ENCODE measurements at regions not wholly inside any gene's neighbourhood (a gene's known extent, or its start where the extent isn't known, plus 50 kb on each side); places are given as distances from the start of the nearest gene placed in this dataset. TPM values are rescaled to one million over a fixed set of nuclear protein-coding genes. Genes with fewer than 3 reads are reported as not detected.

- no peak overlapping the region for H3K4me3 ChIP-seq (ENCODE audit: low read length in 2 of 2)
- no peak overlapping the region for H3K23ac ChIP-seq (ENCODE audit: low read depth, low read length, poor library complexity)
- H2AFZ ChIP-seq (ENCODE audit: low read length): no peak overlapping the region
- H4K8ac ChIP-seq (ENCODE audit: low read depth, low read length): no peak overlapping the region
- peaks cover 0 to 4% of the 10 kb centered on the region in 2 donors for H3K4me1 ChIP-seq (ENCODE audit: control insufficient read depth in 2 of 2, insufficient read depth in 1 of 2, low read depth in 1 of 2, low read length in 2 of 2)
- no peak overlapping the region for H3K14ac ChIP-seq (ENCODE audit: low read length)
- H4K91ac ChIP-seq (ENCODE audit: low read depth, low read length, poor library complexity): no peak overlapping the region
- H2BK15ac ChIP-seq (ENCODE audit: low read length): no peak overlapping the region
- H2BK5ac ChIP-seq (ENCODE audit: low read length): no peak overlapping the region
- DNase-seq (ENCODE audit: low spot score): no peak
- WGBS, 2 donors (ENCODE audit: extremely low coverage in 2 of 2, insufficient read length in 2 of 2, insufficient replicate concordance in 1 of 2): no CpG with 5 or more reads among the region's 4 CpGs
- no peak overlapping the region for H3K27ac ChIP-seq (replicated peaks; ENCODE audit: low read length)
- H3K36me3 ChIP-seq (replicated peaks in 1 of 2; ENCODE audit: control insufficient read depth in 2 of 2, insufficient read depth in 2 of 2, low read length in 2 of 2): no peaks in the 10 kb centered on the region
- H3K9ac ChIP-seq (ENCODE audit: low read depth, low read length, poor library complexity): no peak overlapping the region
- no peaks in the 10 kb centered on the region for H3K27me3 ChIP-seq (ENCODE audit: control insufficient read depth in 3 of 3, insufficient read depth in 3 of 3, low read depth in 1 of 3, low read length in 3 of 3)
- no peak overlapping the region for H3K18ac ChIP-seq (ENCODE audit: low read length)
- H3K4ac ChIP-seq (ENCODE audit: low read length): no peak overlapping the region
- no peak overlapping the region for H3K4me2 ChIP-seq (ENCODE audit: insufficient read depth, low read length, poor library complexity, severe bottlenecking)
- no peaks in the 10 kb centered on the region for H3K79me1 ChIP-seq (ENCODE audit: low read depth, low read length)
- no peaks in the 10 kb centered on the region for H3K9me3 ChIP-seq (replicated peaks in 1 of 2; ENCODE audit: control insufficient read depth in 2 of 2, insufficient read depth in 1 of 2, low read depth in 1 of 2, low read length in 2 of 2)
- no peak overlapping the region for H2BK120ac ChIP-seq (ENCODE audit: low read depth, low read length)
- H2AK5ac ChIP-seq (ENCODE audit: low read depth, low read length): no peak overlapping the region
- H2BK12ac ChIP-seq (ENCODE audit: low read length): no peak overlapping the region
Measured at GRCh38 chr21:17461582-17461981, 51.3 kb upstream of the CXADR start.

GRCh38 chr21:17462276-17462981 lies 50.4 kb upstream of the CXADR start:
- no peak overlapping the region for H3K4ac ChIP-seq (ENCODE audit: low read length)
- no peak overlapping the region for H3K27ac ChIP-seq (replicated peaks; ENCODE audit: low read length)
- no peaks in the 10 kb centered on the region for H3K79me1 ChIP-seq (ENCODE audit: low read depth, low read length)
- no peak for DNase-seq (ENCODE audit: low spot score)
- H3K4me3 ChIP-seq (ENCODE audit: low read length in 2 of 2): no peak overlapping the region
- H3K9ac ChIP-seq (ENCODE audit: low read depth, low read length, poor library complexity): no peak overlapping the region
- no peaks in the 10 kb centered on the region for H3K27me3 ChIP-seq (ENCODE audit: control insufficient read depth in 3 of 3, insufficient read depth in 3 of 3, low read depth in 1 of 3, low read length in 3 of 3)
- no peak overlapping the region for H3K14ac ChIP-seq (ENCODE audit: low read length)
- H3K4me2 ChIP-seq (ENCODE audit: insufficient read depth, low read length, poor library complexity, severe bottlenecking): no peak overlapping the region
- H2BK120ac ChIP-seq (ENCODE audit: low read depth, low read length): no peak overlapping the region
- no peak overlapping the region for H4K8ac ChIP-seq (ENCODE audit: low read depth, low read length)
- no peak overlapping the region for H3K18ac ChIP-seq (ENCODE audit: low read length)
- H2AK5ac ChIP-seq (ENCODE audit: low read depth, low read length): no peak overlapping the region
- no peak overlapping the region for H2BK5ac ChIP-seq (ENCODE audit: low read length)
- no CpG with 5 or more reads among the region's 16 CpGs for WGBS, 2 donors (ENCODE audit: extremely low coverage in 2 of 2, insufficient read length in 2 of 2, insufficient replicate concordance in 1 of 2)
- H3K23ac ChIP-seq (ENCODE audit: low read depth, low read length, poor library complexity): no peak overlapping the region
- no peaks in the 10 kb centered on the region for H3K9me3 ChIP-seq (replicated peaks in 1 of 2; ENCODE audit: control insufficient read depth in 2 of 2, insufficient read depth in 1 of 2, low read depth in 1 of 2, low read length in 2 of 2)
- H4K91ac ChIP-seq (ENCODE audit: low read depth, low read length, poor library complexity): no peak overlapping the region
- H2BK15ac ChIP-seq (ENCODE audit: low read length): peak overlapping the region; percentile 15
- H3K36me3 ChIP-seq (replicated peaks in 1 of 2; ENCODE audit: control insufficient read depth in 2 of 2, insufficient read depth in 2 of 2, low read length in 2 of 2): no peaks in the 10 kb centered on the region
- H2AFZ ChIP-seq (ENCODE audit: low read length): no peak overlapping the region
- H3K4me1 ChIP-seq (ENCODE audit: control insufficient read depth in 2 of 2, insufficient read depth in 1 of 2, low read depth in 1 of 2, low read length in 2 of 2): peaks cover 2 to 4% of the 10 kb centered on the region in 2 donors
- H2BK12ac ChIP-seq (ENCODE audit: low read length): no peak overlapping the region

Small RNA genes in the stretch of these regions (small RNA-seq; reads per million reads assigned to genes)
- 56.0 reads per million, percentile 94 among the genes with 10 or more reads in this experiment for gene MIR125B2 (ENCODE audit: insufficient read depth)
- gene MIR99A (ENCODE audit: insufficient read depth): 62.7 reads per million, percentile 94 among the genes with 10 or more reads in this experiment
- gene MIRLET7C (ENCODE audit: insufficient read depth): not detected
- not detected for gene RNU1-98P (ENCODE audit: insufficient read depth)
- gene RNU6-113P (ENCODE audit: insufficient read depth): not detected
- not detected for gene RNU6-426P (ENCODE audit: insufficient read depth)
- not detected for gene SNORD74B (ENCODE audit: insufficient read depth)

Data from neuronal stem cell (in vitro differentiated cells).